GM19238 (cell line): ENCODE measurements at regions not wholly inside any gene's neighbourhood (a gene's known extent, or its start where the extent isn't known, plus 50 kb on each side); places are given as distances from the start of the nearest gene placed in this dataset.

Experiments used
- DNase-seq: peaks from one replicate; pipeline ENCODE4 v3.0.0; 2011; ENCODE audit warnings: low spot score; ENCODE audit not compliant: insufficient read length

DNA sequence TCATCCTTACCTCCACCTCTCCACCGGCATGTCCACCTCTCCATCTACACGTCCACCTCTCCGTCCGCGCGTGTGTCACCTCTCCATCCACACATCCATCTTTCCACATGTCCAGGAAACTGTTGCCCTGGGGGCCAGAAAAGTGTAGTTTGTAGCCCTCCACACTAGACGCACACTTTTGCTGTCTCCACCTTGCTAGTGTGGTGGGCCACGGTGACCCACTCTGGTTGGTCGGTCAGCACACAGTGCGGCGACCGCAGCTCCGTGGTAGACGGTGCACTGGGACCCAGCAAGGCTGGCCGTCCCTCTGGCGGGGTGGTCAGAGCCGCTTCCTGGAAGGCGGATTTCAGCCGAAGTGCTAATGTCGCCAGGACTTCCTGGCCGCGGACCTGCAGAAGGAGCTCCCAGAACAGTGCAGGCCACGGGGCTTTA, 268.6 kb downstream of the DLL1 start:
- DNase-seq, result no peak

DNA sequence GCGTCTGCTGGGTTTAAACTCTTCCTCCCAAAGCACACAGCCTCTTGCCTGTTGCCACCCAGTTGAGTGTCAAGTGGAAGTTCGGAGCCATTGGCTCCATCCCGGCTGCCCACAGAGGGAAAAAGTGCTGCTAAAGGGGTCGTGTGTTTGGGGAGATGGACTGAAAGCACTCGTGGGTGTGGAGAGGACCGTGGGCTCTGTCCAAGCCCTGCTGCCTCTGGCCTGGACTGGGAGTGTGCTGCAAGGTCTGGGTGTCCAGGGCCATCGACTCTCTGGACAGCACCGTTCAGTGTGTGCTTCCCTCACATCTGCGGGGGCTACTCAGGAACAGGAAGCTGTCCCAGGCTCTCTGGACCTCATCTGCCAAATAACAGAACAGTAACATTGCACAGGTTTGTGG, 269.3 kb downstream of the DLL1 start:
- no peak for DNase-seq

DNA sequence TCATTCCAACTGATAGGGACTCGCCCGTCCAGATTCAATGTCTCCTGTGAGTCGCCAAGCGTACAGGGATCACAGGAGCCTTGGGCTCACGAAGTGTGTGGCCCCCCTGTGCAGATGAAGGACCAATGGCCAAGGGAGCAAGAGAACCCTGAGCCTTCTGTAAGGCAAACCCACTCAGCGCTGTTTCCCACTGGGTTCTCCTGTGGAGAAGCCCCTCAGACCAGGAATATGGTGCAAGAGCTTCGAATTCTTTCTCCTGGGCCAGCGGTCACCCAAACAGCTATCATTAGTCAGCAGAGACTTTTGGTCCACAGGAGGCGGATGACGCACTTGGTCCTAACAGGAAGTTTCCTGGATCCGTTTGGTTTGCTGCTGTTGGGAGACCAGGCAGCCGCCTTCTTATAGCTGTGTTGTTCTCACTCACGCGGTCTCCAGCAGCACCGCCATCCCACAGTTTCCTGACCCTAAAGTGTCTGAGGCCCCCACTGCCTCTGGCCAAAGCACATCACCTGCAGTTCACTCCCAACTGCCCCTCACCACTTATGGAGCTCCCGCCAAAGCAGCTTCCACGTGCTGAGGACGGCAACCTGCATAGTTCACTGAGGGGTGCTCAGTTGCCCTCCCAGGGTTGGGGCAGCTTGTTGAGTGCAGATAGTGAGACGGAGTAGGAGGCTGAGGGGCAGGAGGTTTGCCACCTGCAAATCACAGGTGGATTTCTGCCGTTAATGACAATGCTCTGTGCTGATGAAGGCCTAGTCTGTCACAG, 268.6 kb downstream of the ERMARD start:
- DNase-seq, result no peak

DNA sequence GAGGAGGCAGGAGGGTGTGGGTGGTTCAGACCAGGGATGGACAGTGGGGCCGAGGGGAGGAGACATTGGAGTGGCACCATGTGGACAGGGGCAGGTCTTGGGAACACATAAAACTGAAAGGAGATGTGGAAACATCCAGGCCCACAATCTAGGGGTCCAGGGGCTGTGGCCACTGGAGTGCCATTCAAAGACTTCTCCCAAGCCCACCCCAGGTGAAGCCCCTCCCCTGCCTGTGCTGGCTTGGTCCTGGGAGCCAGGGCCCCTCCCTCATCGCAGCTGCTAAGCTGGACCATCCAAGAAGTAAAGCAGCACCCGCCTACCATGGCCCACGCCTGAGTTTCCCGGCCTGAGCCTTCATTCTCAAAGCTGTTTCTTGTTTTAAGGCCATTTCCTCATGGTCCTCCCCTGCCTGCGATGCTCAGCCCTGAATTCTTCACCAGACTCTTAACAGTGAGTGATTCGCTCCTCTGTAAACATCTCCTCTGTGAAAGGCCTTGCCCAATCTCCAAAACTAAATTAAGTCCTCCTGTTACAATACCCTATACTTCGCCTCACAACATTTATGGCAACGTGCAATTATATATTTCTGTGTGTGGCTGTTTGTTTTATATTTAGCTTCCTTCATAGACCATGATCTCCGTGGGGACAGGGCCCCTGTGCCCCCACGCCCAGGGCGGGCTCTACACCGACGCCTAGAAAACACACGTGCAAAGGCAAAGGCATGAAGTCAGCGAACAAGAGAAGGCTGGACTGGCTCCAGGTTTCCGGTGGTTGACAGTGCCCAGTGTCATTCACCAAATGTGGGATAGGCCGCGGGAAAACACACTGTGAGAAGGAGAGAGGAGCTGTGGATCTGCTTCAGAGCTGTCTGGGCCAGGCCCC, 267.8 kb downstream of the ERMARD start:
- DNase-seq, result no peak

DNA sequence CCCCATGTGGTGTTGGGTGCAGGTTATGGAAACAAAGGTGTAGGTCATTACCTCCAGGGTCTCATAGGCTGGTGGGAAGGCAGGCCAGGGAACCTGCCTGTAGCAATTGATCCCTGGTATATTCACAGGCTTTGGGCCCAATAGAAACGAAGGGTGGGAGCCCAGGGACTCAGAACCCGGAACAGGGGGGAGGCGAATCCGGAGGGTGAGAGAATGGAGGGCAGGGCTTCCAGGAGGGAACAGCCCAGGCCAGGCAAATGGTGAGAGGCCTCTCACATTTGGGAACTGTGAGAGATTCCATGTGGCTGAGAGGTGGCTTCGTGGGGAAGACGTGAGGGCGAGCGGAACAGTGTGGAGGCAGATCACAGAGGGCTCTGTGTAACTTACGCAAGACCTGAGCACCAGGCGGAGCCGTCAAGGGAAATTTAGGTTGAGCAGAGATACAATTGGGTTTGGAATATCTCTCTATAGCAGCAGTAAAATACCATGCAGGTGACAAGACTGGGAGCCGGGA, 267.1 kb downstream of the ERMARD start:
- DNase-seq, result no peak

DNA sequence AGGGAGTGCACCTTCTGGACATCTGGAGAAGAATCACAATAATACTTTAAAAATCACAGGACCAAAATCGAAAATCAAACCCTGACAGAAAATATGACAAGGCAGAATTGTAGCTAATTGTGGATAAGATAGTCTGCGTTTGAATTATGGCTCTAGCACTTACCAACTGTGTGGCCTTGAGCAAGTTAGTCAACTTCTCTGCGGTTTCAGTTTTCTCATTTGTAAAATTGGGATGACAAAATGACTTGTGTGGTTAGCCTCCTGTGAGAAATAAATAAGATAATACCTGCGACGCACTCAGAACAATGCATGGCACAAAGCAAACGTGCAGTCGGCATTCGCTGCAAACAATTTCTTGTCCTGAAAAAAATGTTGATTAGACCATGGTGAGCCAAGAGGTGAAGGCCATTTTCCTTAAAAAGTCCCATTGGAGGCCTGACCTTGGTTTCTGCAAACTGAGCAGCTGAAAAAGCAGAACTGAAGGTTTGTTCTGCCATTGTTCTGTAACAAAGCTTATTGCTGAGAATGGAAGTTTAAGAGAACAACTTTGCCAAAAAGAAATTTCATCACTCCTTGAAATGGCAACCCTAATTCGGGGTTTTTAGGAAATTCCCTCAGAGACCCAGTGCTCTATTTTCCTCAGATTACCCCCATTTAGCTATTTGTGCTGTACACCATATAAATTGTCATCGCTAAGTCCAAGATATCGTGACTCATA, 266.3 kb downstream of the ERMARD start:
- DNase-seq, result no peak

DNA sequence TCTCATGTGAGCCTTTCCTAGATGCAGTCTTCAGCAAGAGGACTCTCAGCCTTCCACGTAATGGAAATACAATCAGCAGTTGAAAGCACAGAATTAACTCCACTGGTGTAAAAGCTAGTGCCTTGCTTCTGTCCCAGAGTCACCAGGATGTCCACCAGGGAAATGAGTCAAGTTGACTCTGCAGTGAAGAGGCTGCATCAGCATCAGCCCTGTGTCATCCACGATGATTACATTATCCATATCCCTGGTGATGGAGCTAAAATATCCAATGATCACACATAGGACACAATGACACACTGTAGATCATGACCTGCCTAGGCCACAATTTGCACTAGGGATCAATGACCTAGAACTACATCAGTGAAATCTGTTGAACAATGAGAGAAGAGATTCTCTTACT, 262.4 kb downstream of the ERMARD start:
- no peak for DNase-seq

DNA sequence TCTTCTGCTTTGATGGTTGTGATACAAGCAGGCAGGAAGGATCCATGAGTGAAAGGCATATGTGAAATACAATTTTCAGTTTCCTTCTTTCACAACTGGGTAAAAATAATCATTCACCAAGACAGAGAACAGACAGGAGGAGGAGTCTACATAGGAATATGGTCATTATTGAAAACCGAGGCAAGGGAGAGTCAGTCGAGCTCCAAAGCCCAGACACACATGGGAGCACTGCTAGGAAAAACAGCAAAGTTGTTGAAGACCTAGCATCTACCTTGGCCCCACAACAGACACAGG, 260.6 kb downstream of the ERMARD start:
- no peak for DNase-seq

DNA sequence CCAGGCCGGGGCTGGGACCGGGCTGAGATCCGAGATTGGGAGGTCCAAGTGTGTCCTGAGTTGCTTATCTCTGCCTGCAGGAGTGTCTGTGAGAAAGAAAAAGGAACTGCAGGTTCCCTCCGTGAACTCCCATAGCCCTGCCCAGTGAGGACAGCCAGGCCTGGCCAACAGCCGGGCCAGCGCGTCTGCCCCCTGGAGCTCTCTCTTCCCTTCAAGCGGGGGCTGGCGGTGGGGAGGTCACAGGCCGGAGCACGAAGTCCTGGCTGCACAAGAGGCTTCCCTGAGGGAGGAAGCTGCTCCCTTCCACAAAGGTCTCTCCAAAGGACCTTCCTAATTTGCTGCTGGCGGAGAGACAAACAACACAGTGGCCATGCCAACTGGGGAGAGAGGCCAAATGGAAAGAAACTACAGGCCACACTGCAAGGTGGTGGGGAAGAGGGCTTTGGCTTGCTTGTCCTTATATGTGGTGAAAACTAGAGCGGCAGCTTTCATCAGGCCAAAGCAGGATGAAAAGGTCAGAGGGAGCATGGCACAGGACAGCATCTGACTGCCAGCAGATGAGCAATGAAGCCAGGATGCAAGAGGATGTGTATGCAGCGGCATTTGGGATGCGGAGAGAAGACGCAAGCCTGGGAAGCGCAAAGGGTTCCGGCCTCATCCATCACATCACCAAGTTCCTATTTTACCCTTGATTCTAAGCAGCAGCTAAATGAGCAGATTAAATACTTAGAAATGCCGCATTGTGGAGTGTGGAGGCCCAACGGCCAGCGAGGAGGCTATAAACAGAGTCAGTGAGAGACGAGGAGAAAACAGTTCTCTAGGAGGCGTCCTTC, 260.0 kb downstream of the ERMARD start:
- no peak for DNase-seq

DNA sequence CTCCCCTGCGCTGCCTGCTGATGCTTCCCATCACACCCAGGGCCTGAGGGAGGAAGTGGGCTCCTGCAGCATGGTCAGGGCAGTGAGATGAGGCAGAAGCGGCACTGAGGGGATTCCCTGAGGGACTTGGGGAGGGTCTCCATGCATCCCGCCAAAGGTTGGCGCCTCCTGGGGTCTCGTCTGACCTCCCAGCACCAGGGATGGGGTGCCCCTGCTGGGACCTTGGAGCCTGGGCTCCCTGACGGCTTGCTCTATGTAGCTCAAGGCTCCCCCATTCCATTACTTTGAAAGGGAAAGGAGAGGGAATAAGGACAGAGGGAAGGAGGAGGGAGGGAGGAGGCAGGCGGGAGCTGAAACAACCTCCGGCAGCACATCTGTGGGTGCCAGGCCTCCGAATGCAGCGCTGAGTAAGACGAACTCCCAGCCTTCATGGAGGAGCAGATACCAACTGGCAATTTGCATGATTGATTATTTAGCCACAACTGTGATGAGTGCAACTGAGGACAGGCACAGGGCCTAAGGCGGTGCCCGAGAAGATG, 259.3 kb downstream of the ERMARD start:
- DNase-seq, result no peak

DNA sequence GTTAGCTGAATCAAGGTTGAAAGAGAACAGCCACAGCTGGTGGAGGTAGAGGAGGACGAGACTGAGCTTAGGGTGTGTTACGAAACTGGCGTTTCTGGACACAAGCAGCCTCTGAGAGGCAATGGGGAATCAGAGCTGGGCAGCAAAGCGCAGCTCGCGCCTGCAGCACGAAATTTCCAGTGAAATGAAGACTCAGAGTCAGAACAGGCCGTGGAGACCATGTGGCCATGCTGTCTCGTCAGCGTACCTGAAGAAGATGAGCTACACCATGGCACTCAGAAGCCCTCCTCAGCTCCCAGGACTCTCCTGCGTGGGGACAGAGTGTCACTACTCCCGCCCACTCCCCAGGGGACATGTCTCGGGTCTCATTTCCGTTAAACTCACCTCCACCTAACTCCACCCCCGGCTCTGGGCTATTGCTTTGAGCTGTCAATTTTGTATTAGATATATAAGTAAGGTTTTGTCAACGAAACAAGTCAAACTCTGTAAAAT, 256.9 kb downstream of the ERMARD start:
- no peak for DNase-seq

DNA sequence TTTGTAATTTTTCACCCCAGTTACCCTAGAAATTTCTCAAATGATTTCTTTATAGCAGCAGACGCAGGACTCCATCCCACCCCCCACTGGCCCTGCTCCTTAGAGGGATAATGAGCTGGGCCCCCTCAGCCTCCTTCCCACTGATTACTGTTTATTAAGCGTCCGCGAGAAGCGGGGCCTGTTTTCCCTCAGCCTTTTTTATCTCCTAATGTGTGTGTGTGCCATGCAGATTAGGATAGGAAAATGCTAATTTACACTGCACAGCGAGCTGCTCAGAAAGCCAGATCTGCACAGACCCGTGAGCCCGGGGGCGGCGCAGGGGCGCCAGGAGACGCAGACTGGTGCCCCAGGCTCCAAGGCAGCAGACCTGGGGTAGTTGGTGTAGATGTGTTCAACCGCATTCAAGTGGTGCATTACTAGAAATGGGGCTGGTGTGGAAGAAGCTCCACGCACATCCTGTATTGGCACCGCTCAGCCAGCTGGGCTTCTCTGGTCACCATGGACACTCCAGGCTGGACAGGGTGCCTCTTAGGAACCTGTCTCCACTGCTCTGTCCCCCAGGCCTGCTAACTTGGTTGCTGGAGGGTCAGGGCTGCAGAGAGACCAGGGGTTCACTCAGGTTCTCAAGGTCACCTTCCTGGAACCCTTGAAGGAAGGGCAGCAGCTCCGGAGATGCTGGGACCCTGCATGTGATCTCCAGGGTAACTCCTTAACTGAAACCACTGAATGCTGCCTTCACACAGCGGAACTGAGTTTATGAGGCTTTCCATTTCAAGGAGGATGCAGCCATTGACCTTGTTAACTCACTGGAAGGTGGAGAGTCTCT, 256.3 kb downstream of the ERMARD start:
- DNase-seq, result no peak

DNA sequence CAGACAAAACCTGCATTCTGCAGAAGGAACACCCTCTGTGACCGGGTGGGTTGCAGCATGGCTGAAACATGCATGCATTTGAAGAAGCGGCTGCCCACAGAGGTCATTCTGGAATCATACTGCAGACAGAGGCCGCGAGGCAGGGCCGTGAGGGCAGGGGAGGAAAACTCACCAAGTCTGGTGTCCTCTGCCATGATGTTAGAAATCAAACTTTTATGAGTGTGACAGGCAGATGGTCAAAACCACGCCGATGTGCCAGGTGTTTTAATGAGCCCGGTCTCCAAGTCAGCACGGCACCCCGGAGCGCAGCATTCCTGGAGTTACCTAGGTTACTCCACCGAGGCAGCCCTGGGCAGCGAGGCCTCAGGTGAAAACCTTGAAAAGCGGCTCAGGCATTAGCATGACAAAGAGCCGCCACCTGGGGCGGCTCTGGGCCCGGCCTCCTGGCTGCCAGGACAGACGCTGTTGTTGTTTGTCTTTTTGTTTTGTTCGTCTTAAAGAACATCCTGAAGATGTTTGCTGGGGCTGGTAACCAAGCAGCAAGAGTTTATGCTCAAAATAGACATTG, 255.6 kb downstream of the ERMARD start:
- no peak for DNase-seq

DNA sequence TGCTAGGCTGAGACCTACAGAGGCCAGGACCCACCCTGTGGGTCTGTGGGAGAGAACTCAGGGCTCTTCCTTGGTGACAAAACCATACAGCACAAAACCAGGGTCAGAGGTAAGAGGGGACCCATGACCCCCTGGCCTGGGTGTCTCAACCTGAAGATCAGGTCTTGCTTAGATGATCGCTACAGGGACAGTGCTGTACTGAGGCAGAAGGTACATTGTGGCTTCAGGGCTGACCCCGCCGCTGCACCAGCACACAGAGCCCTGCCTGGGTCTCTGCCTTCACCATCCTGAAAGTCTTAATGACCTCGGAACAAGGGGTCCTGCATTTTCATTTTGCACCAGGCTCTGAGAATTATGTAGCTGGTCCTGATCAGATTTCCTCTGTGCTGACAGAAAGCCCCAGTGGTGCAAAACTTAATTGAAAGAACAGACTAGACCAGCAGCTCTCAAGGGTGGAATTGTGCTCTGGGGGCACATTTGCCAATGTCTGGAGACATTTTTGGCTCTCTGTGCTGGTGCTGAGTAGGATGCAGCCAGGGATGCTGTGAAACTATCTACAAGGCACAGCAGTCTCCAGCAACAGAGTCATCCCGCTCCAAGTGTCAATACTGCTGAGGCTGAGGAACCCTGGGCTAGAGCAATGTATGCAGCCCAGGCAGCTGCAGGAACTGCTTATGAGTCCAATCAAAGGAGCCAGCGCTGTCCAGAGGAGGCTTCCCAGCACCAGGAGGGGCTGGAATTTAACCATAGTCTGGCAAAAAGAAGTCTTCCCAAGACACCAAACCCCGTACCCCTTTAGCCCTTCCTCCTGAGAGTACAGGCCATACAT, 254.9 kb downstream of the ERMARD start:
- no peak for DNase-seq

DNA sequence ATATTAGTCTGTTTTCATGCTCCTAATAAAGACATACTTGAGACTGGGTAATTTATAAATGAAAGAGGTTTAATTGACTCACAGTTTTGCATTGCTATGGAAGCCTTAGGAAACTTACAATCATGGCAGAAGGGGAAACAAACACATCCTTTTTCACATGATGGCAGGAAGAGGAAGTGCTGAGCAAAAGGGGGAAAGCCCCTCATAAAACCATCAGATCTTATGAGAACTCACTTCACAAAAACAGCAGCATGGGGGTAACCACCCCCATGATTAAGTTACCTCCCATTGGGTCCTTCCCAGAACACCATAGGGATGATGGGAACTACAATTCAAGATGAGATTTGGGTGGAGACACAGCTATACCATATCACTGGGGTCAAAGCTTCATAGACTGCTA, 254.2 kb downstream of the ERMARD start:
- no peak for DNase-seq

DNA sequence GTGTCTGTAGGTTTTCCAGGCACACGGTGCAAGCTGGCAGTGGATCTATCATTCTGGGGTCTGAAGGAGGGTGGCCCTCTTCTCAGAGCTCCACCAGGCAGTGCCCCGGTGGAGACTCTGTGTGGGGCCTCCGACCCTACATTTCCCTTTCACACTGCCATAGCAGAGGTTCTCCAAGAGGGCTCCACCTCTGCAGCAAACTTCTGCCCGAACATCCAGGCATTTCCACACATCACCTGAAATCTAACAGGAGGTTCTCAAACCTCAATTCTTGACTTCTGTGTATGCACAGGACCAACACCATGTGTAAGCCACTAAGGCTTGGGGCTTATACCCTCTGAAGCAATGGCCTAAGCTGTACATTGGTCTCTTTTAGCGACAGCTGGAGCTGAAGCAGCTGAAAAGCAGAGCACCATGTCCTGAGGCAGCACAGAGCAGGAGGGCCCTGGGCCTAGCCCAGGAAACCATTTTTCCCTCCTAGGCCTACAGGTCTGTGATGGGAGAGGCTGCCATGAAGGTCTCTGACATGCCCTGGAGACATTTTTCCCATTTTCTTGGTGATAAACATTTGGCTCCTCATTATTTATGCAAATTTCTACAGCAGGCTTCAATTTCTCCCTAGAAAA, 253.3 kb downstream of the ERMARD start:
- no peak for DNase-seq

DNA sequence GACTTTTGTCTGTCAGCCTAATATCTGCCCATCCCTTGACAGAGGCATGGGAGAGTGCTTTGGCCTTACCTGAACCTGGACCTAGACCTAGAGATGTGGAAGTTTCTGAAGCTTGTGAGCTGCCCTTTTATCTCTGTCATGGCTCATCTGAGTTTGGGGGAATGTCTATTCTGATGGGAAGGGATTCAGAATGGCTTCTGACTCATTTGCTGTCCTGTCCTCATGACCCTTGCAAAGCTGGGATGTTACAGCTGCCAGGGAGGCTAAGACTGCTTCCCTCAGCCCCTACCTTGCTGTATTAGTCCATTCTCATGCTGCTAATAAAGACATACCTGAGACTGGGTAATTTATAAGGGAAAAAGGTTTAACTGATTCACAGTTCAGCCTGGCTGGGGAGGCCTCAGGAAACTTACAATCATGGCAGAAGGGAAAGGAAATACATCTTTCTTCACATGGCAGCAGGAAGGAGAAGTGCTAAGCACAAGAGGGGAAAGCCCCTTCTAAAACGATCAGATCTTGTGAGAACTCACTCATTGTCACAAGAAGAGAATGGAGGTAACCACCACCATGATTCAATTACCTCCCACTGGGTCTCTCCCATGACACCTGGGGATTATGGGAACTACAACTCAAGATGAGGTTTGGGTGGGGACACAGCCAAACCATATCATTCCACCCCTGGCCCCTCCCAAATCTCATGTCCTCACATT, 252.2 kb downstream of the ERMARD start:
- no peak for DNase-seq
